HG02943 (cell line): ENCODE measurements at regions not wholly inside any gene's neighbourhood (a gene's known extent, or its start where the extent isn't known, plus 50 kb on each side); places are given as distances from the start of the nearest gene placed in this dataset.
"Not testable (repeated sequence)": the region's sequence is repeated elsewhere in the genome, so short reads cannot be mapped to it uniquely, and the experiment has no call there.

Source experiments
- ATAC-seq: cut with Tn5 transposase; IDR thresholded peaks from one replicate; pipeline ENCODE4 v1.9.1; 2021; ENCODE audit warnings: mild to moderate bottlenecking, low read depth, moderate library complexity; ENCODE audit not compliant: unreplicated experiment

DNA sequence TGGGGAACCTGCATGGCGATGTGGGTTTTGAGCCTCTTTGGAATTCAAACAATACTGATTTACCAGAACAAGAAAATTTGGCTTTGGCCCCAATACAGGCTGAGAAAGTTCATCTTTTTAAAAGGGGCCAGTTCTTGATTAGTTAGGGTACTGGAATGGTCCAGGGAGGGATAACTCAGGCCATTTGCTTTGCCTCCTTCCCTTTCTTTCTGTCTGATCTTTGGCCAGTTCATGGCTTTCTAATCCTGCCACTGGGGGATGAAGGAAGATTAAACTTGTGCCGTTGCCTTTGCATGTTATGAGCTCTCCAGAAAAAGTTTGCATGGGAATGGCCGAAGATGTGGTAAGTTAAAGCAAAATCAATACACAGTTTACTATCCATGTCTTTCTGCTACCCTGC lies 78.4 kb downstream of the ADAMTS15 start:
- ATAC-seq: no peak

GRCh38 chr11:130527636-130528297 lies 79.3 kb downstream of the ADAMTS15 start:
- ATAC-seq: no peak

- no peak for ATAC-seq
Measured at GRCh38 chr11:130528298-130529261, 80.1 kb downstream of the ADAMTS15 start.

DNA sequence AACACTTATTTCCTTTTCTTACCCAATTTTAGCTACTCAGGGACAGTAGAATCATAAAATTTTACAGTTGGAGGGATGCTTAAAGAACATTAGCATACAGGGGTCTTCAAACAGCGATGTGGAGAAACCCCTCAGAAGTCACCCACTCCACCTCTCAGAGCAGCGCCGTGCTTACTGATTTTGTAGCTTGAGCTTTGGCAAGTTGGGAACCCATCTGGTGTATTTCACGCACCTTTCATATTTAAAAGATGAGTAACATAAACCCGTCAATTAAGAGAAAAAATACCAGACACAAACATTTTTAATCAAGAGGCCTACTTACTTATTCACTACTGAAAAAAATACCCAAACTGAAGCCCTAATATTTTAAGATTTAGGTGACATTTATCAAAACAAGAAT lies 80.9 kb downstream of the ADAMTS15 start:
- no peak for ATAC-seq

- ATAC-seq: no peak
Measured at GRCh38 chr11:130531061-130531460, 82.6 kb downstream of the ADAMTS15 start.

DNA sequence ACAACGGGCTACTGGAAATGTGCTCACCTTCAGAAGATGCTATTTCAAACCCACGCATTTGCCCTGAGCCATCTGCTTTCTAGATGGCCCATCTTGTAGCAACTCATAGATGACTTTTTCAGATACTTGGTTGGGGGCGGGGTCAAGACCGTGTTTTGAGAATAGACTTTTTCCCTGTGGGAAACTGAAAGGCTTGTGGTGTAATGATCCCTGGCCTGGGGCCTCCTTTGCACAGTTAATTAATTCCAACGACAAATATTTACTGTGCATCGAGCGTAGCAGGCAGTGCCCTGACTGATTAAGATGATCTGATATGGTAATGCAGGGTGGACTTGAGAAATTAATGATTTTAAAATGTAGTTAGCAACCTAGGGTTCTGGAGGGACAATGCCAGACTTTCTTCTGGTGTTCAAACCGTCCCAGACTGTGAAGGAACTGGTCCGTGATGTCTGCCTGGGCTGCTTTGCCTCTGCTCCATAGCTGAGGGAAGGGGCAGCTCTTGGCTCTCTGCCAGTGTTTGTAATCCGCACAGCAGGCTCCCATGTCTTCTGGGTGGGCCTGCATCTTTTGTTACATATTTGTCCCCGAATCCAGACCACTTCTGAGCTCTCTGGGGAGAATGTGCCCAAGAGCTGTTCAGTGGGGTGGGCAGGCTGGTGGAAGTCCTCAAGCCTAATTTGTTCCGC lies 84.8 kb downstream of the ADAMTS15 start:
- ATAC-seq: no peak

DNA sequence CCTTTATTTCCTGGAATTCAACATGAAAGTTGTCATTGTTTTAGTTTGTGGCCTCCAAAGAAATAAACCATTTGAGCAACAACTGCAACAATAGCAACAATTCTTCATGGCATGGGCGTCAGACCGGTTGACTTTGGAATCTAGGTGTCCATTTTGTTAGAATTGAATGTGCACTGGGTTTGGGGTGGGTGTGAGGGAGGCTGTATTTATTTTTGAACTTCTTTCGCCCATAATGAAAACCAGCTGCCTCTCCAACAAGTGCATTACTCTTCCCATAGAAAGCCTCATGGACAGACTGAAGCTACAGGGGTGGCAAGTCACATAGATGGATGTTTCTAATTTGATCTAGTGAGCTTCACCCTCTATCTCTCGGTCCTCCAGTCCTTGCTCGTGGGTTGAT lies 85.4 kb downstream of the ADAMTS15 start:
- ATAC-seq: no peak

DNA sequence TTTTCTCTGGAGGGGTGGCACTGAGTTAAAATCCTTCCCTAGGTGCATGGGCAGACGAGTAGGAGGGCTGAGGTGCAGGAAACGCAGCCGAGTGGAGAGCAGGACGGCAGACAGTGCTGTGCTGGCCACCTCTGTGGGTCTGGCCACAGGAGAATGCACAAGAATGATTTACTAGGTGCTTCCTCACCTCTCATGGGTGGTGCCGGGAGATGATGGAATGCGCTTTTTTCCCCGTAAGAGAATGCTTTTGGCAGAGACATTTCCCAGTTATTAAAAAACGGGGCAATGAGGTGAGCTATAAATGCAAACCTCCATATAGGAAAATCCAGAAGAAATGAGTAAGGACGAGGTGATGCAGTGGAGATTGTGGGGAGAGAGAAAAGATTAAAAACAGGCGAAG lies 86.1 kb downstream of the ADAMTS15 start:
- ATAC-seq: no peak

GRCh38 chr11:130535520-130535919 lies 87.1 kb downstream of the ADAMTS15 start:
- ATAC-seq: no peak

- ATAC-seq: no peak
Measured at GRCh38 chr11:130536106-130537040, 87.9 kb downstream of the ADAMTS15 start.

GRCh38 chr11:130539680-130540079 lies 91.2 kb downstream of the ADAMTS15 start:
- not testable (repeated sequence) for ATAC-seq

DNA sequence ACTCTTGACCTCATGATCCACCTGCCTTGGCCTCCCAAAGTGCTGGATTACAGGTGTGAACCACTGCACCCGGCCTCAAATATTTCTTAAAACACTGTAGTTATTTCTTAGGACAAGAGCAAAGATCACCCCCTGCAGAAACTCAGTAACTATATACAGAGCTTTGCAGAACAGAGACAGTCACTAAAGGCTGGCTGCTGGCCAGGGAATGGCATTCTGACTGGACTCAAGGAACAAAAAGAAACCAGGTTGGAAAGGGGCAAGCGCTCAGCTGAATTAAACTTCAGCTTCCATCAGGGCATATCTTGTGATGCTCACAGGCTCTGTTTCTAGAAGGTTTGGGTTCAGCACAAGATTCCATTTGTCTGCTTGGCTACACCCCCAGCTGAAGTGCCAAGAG lies 95.8 kb downstream of the ADAMTS15 start:
- ATAC-seq: no peak

GRCh38 chr11:130545449-130546072 lies 97.1 kb downstream of the ADAMTS15 start:
- ATAC-seq: no peak

DNA sequence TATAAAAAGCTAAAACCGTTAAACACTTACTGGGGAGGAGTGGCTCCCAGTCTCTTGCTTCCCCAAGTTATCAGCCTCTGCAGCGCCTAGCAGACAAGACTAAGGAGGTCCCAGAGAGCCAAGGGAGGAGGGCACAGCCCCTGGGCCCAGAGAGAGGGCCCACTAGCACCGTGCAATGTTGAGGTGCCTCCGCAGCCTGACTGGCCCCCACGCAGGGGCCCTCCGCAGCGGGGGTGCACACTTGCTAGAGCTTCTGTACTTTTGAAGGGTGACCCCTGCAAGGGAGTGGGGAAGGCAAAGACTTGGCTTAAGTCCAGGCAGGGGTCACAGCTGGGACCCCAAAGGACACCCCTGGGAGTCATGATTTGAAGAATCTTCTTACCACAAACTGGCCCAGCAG lies 98.0 kb downstream of the ADAMTS15 start:
- ATAC-seq: no peak

DNA sequence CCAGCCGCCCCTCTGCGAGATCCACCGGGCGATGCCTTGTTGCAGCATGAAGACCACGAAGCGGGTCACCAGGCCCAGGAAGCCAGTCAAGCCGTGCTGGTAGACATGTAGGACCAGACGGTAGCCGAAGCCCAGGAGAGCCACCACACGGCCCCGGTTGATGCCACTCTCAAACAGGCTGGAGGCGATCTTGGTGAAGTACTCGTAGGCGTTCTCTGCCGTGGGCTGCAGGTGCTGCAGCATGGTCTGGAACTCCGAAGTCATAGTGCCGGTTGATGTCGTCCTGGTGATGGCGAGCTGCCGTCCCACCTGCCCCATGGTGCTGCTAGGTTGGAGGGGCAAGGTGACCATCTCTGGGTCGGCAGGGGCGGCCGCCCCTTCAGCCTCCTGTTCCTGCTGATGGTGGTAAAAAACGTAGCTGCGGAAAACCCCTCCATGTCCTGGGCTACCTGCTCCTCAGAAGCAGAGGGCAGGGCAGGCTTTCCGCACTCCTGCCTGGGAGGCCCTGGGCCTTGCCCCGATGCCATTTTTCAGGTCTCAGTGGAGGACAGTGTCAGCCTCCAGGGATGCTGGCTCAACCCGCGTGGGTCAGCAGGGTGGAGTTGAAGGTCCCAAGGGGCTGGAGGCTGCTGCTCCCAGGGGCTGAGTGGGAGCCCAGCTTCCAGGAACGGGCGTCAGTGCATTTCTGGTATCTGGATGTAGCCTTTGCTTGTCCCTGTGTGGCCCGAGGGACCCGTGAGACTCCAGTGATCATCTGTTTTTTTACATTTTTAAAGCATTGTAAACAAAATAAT lies 98.7 kb downstream of the ADAMTS15 start:
- ATAC-seq: no peak

GRCh38 chr11:130547761-130548490 lies 99.5 kb downstream of the ADAMTS15 start:
- no peak for ATAC-seq

DNA sequence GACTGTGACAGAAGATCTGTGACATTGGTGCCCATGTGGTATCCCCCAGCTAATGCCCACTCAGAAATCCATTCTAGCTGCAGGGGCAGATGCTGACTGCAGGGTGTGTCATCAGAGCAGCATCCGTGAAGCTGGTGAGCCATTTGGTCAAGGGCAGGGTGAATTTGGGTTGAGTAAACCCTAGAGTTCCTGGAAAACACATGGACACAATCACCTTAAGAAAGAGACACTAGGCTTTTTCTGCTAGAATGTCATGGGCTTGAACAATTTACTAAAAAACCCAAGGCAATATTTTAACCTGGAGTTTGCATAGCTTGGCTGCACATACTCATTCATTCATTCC lies 100.0 kb downstream of the ADAMTS15 start:
- ATAC-seq: no peak

DNA sequence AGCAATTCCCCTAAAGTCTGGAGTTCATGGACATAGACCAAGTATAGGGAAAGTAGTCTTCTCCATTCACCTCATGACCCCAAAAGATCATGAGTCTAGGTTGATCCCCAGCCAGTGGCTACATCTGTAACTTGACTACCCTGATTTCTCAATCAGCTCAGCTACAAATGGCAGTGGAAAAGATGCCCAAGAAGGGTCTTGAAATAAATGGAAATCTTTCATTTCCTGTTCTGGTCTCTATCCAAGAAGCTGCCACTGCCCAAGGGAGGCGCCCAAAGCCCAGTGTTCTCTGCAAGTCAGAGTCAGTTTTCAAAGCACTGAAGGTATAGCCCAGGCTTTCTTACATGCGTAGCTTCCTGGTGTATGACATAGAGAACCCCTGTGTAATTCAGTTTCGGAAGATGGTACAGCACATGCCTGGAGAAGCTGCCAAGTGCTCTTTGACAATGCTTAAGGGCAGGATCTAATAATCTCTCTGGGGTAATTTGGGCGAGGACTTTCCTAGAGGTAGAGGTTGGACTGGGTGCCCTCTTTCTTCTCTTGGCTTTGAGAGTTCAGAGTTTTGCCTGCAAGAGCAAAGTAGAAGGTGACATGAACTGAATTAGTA lies 101.1 kb downstream of the ADAMTS15 start:
- ATAC-seq: no peak
